ENCODE measurements at regions not wholly inside any gene's neighbourhood (a gene's known extent, or its start where the extent isn't known, plus 50 kb on each side); places are given as distances from the start of the nearest gene placed in this dataset.
A peak's percentile ranks its signal among the peaks of the same experiment; 100 is the strongest.
"Not testable (repeated sequence)": the region's sequence is repeated elsewhere in the genome, so short reads cannot be mapped to it uniquely, and the experiment has no call there.

DNA sequence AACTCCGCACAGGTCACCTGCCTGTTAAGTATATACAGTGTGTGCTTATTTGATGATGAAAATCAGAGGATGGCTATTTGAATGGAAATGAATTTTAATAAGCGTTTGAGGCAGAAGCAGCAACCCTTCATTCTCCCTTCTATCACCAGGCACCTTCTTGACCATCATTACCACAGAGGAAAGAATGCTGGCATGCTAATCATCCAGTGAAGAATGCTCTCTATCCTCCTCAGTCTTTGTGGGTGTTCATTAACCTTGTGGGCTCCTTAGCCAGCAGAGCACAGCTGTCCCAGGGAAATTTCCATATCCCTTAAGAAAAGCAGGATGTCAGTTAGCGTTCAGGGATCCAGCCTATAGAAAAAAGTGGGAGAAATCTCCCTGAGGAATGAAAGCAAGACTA, 428.0 kb upstream of the CAMK1G start:
- DNase-seq = no peak

DNA sequence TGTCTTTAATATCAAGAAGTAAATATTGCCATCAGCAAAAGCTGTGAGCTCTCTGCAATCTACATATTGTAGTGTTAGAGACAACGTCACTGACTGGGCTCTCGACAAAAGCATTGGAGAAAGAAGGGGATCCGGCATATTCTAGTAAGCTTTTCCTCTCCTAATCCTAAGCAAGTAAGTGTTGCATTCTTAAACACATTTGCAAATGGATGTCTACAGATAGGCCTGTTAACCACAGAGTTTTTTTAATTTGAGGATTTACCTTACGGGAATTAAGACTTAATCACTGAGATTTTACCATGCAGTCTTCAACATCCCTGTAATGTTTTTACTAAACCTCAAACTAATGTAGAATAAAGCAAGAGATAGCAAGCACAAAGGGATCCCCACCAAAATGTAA, 426.5 kb upstream of the CAMK1G start:
- no peak for DNase-seq

DNA sequence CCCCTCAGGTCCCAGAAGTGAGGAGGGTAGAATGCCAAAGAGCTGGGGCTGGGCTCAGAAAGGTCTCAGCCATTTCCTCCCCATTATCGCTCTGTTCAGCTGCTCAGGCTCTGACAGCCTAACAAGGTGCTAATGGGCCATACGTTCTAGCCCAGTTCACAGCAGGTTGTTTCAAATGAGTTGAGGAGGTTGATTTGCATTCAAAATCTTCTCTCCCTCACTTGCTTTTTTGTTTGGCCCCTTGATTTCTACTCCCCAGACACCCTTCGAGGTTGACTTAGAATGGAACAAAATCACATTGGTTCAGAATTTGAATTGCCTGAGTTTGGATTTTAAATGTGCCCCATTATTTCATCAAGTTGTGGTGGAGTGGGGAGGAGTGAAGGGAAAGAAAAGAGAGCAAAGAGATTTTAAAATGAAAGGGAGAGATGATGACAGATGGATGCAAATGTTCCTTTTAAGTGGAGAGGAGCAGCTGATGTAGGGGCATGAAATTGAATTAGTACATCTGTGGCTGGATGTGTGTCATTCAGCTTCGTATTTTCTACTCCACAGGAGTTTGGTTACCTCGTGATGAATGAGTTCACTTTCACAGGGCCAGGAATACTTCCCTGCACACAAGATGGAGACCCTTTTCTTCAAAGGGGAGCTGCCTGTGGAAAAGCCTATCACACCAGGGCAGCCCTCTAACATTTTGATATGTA, 425.8 kb upstream of the CAMK1G start:
- no peak for DNase-seq

DNA sequence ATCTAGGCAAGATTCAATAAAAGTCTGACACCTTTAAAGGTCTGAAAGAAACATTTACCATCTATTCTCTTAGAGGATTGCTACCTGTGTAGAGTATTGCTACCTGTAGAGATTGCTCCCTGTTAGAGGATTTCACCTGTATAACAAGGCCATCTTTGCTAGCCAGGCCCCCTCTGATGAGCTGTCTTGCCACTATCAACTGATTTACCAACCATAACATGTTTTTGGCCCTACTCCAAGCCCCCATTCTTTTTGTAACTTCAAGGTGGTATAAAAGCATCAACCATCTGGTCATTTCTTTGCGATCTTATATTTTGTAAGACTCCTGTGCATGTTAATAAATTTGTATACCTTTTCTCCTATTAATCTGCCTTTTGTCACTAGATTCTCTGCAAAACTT, 424.7 kb upstream of the CAMK1G start:
- DNase-seq = no peak

DNA sequence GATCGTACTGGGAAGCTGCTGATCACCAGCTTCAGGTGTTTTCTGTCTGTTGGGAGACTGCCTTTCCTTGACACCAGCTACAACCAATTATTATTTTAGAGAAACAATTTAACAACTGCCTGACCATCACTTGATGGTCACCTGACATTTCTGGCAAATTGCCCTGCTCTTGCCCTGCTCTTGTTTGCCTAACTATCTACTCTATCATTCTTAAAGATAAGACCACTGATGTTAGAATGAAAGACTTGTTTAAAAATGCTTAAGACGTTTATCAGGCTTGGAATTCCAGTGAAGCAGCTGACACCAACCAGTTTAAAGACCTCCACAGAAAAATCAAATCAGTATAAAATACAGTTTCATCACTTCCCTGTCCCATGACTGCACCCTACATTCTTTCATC, 423.3 kb upstream of the CAMK1G start:
- DNase-seq = no peak

DNA sequence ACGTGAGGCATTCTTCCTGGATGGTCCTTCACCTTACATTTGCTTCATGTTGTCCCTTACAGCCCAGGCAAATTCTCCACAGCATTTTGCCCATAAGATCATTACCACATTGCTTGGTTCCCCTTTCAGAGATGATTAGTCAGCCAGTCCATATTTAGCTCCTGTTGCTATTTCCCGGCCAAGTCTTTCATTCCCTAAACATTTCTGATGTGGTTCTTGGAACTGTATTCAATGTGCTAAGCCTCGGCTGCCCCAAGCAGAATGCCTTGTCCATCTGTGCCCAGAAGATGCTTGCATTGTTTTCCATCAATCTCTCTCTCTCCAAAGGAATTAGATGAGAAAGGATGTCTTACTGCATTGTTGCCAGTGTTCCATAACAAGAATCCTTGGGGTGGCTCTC, 420.9 kb upstream of the CAMK1G start:
- DNase-seq = no peak

DNA sequence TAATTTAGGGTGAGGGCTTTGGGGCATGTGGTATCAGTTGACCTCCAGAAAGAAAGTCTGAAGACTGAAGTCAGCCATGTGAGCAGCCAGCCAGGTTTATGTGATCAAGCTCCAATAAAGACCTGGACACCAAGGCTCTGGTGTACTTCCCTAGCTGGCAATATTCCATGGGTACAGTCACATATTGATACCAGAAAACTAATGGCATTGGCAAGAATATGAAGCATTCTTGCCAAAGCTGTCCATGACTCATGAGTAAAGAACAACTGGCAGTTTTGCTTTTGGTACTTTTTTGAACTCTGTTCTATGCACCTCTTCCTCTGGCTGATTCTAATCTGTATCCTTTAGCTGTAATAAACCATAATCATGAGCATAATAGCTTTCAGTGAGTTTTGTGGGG, 415.3 kb upstream of the CAMK1G start:
- DNase-seq = no peak

DNA sequence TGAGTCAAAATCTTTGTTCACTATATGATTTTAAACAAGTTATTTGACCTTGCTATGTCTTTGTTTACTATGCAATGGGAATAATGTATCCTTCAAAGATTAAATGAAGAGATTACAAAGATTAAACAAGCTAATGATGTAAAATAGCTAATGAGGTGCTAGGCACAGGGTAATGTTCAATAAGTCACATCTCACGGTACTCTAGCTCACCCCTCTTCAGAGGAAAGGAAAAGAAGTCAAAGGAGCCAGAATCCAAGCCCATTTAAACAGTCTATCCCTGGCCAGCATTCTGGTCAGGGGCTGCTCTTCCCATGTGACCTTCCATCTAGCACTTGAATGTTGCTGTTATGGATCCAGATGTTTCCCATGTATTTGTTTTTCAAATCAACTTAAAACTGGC, 412.4 kb upstream of the CAMK1G start:
- DNase-seq = no peak

DNA sequence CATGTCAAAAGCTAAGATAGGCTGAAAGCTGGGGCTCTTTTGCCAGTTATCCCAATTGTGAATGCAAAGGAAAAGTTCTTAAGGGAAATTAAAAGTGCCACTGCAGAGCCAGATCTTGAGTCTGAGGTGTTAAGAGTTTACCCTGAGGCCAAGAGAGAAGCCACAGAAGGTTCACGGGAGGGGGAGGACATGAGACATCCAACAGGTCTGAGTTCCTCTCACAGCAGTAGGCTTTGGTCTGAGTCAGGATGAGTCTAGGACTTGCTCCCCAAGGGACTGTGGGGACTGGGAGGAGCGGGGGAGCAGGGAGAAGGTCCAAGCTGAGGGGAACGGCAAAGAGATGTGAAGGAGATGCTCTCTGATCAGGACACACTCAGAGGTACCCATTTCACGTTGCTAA, 411.2 kb upstream of the CAMK1G start:
- DNase-seq = no peak

DNA sequence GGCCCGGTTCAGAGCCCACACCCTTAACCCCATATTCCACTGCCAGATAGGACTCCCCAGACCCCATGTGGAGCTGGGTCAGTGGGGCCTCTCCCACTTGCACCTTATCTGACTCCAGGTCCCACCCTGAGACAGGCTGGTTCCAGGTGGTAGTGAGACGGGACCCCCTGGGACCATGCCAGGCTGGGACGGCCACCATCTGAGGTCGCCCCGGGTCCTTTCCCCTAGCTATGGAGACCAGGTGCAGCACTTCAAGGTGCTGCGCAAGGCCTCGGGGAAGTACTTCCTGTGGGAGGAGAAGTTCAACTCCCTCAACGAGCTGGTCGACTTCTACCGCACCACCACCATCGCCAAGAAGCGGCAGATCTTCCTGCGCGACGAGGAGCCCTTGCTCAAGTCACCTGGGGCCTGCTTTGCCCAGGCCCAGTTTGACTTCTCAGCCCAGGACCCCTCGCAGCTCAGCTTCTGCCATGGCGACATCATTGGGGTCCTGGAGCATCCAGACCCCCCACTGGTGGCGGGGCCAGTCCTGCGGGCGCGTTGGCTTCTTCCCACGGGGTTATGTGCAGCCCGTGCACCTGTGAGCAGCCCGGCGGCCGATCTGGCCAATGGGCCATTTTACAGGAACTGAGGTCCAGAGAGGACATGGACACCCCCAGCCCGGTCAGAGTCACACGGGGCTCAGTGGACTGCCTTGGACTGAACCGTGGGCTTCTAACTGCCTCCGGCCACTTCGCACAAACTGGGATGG, 410.5 kb upstream of the CAMK1G start:
- not testable (repeated sequence) for DNase-seq

DNA sequence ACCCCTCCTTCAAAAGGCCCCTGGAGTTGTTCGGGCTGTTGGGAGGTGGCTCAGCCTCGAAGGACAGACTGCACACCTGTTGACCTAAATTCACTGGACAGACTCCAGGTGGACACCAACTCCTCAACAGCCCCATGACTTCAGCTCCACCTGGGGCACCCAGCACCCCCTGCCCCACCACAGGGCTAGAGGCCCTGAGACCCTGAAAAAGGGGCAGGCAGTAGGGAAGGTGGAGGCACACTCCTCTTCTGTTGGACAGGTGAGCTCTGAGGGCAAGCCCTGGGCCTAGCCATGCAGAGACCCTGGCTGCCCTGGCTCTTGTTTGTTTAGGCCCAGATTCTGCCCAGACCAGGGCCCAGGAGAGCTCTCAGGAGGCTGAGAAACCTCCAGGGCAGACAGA, 409.7 kb upstream of the CAMK1G start:
- DNase-seq = not testable (repeated sequence)

DNA sequence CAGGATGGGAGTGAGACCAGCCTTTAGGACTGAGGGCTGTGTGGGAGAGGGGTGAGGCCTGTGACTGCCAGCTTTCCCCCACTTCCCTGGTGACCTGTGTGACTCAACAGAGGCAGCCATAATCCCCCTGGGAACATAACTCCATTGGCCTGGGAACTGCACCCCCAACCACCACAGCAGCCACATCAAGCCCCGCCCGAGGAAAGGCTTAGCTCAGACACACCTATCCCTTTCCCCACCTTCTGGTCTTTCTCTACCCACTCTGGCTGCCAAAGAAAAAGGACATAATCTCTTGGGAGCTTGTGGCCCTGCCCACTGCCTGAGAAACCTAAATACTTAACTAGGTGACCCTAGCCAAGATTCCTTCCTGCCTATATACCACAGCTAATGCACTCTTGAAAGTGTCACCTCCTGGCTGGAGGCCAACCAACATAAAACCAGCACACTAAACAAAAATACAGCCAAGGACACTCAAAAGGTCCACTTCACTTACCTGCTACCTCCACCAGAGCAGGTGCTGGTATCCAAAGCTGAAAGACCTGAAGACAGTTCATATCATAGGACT, 406.6 kb upstream of the CAMK1G start:
- no peak for DNase-seq

DNA sequence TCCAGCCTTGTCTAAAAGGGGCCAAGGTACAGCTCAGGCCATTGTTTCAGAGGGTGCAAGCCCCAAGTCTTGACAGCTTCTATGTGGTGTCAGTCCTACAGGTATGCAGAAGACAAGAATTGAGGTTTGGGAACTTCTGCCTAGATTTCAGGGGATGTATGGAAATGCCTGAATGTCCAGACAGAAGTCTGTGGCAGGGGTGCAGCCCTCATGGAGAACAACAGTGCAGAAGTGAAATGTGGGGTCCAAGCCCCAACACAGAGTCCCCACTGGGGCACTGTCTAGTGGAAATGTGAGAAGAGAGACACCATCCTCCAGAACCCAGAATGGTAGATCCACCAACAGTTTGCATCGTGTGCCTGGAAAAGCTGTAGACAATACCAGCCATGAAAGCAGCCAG, 400.3 kb upstream of the CAMK1G start:
- no peak for DNase-seq

DNA sequence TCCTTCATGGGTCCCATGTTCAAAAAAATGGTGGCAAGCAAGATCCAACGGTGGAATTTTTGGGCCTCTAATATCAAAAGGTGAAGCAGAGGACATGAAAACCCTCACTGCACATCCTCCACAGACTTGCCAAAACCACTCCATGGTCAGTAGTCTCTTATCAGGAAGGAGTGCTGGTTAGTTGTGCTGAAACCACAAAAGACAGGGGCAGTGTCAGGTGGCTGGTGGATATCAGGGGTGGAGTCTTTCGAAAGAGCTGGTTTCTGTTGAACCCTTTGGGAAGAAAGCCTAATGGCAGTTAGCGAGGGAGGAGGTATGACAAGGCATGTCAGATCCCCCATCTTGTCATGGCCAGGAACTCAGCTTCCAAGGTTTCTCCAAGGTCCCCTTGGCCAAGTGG, 395.9 kb upstream of the CAMK1G start:
- DNase-seq = no peak

DNA sequence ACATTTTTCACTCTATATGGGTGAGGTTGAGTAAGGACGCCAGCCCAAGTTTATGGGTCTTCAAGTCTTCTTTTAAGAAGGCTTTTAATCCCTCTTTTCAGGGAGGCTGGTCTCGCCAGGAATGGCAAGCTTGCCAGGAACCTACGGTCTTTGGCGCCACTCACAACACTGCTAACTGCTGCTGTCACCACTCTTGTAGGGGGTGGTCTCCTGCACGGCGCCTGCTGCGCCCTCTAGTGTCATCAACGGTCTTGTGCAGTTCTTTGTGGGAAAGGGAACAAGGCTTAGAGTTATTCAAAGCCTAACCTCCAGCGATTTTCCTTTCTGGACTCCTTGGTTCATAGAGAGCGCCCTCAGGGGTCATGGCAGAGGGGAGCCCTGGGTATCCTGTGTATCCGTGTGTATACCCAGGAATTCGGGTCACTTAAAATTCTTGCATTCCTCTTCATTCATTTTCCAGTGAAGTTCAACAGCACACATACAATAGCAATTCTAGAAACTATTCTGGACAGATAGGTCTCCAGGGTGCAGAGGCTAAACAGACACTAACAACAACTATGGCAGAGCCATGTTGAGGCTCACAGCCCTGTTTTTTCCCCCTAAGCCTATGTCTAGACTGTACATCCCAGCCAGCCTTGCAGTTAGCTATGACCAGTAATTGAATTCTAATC, 392.8 kb upstream of the CAMK1G start:
- peak; percentile 38 for DNase-seq

DNA sequence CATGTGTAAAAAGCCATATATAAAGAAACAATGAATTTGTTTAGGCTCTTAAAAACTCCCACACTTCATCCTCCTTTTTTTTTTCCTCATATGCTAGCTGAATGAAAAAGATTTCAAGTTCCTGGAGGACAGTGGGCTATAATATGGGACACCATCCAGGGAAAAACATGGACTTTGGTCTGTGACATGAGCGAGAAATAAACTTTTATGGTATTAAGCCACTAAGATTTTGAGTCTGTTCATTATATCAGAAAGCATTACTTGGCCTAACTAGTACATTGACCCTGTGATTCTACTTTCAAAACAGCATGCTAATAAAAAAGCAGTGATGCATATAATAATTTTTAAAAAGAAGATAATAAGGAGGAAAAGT, 392.3 kb upstream of the CAMK1G start:
- no peak for DNase-seq

DNA sequence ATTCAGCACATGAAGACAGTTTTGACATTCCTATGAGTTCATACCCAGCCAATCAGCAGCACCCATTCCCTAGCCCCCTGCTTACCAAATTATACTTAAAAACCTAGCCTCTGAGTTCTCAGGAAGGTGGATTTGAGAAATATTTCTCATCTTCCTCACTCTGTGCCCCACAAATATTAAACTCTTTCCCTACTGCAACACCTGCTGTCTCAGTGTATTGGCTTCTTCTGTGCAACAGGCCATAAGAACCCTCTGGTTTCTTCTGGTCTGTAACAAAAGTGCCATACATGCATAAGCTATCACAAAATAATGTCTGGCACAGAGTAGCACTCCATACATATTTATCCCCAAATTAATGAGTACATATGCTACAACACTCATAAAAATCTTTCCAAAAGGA, 387.4 kb upstream of the CAMK1G start:
- no peak for DNase-seq

DNA sequence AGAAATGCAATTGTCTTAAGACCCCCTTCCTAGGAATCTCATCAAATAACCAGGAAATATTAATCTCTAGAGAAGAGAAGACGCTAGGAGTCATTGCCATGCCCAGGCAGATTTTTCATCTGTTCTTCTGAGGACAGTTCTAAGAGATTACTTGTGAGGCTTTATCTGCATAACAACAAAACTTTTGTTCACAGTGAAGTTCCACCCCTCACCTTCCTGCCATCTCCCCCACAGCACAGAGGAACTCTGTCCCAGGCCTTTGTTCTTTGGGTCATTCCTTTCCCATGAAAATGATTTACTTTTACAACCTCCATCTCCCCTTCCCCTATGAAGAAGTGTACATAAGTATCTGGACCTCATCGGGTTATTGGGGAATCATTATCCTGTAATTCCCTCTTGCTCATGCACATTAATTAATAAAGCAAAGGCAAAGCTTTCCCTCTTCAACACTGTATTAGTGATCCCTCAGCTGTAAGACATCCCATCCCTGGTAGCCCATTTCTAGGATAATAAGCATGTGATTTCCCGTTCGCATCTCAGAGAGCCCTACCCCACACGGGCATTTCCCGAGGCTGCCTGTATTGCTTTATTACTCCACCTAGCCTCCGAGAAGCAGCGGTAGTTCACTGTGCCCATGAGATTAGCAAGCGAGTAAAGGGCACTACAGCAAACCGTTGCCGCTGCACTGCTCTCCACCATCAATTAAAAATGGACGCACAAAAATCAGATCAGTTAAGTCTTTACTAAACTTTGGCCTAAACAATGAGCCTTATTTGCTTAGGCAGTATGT, 384.4 kb upstream of the CAMK1G start:
- no peak for DNase-seq

DNA sequence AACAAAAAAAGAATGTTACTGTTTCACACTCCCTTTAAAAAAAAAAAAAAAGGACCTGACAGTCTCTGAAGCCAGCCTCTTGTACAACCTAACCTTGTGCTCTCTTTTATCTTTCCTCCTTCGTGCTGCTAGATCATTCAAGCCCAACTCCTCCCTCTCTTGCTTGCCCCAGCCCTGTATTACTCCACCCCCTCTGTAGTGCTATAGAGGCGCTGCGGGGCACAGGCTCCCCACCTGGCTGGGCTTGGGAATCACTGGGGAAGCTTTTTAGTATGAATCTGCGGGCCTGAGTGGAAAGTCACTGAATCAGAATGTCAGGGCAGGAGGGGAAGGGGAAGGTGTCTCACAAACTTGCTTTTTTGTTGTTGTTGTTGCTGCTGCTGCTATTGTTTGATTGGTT, 383.7 kb upstream of the CAMK1G start:
- DNase-seq = no peak

DNA sequence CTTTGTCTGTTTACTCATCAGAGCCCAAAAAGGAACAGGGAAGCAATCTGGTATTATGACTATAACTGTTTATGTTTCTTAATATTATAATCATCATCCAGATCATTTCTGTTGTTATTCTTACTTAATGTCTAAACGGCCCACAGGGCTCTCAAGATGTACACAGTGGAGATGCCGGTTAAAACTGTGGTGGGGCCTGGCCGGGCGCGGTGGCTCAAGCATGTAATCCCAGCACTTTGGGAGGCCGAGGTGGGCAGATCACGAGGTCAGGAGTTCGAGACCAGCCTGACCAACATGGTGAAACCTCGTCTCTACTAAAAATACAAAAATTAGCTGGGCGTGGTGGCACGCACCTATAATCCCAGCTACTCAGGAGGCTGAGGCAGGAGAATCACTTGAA, 381.2 kb upstream of the CAMK1G start:
- not testable (repeated sequence) for DNase-seq

DNA sequence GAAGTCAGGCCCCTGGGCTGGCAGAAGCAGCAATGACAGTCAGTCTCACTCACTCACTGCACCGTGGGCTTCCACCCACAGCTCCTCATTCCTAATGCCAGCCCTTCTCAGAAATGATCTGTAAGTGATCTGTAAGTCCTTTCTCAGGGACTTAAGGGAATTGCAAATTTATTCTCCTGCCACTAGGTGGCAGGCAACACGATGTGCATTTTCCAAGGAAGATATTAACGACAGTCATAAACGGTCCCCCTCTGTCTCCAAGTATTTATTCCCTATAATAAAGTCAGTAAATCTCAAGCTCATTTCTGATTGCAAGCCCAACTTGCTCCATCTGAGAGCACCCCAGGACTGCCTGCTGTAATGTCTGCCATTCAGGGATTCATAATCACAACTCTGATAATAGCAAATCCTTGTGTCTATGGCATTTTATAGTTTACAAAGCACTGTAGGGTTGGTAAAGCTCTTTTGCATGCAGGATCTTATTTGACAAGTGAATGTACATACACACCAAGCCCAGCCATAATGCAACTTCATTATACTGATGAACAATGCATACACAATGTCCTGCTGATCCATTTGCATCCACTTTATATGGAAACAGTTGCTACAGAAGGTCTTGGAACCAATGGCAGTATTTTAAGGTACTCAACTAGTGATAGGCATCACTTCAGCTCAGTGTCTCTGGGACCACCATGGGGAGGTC, 380.5 kb upstream of the CAMK1G start:
- peak; percentile 27 for DNase-seq

DNA sequence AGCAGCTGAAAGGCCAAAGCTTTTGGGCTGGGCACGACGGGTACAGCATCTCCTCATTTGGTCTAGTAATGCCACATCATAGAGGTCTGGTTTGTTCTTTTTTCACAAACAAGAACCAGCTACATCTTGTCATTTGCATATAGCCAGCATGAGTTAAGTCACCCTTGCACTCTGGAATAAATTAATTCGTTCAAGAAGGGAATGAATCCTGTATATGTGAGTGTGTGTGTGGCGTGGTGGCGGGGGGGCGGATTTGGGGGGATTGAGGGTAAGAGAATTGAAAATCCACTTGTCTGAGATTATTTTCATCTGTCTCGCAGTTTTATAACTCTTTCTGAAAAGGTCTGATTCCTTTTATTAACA, 380.0 kb upstream of the CAMK1G start:
- DNase-seq = no peak

DNA sequence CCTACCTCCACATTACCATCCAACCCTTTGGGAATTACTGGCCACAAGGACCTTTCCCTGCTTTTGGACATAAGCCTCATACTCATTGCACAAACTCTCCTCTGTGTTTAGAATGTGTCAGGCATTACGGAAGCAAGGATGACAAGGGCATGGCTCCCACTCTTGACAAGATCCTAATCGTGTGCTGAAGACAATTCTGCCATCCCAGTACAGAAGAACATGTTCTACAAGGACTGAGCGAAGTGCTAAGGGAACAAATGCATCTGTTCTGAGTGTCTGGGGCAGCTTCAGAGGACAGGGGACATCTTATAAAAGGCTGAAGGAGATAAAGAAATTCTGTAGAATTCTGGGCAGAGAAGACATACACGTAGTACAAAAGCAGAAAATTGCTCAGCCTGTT, 378.5 kb upstream of the CAMK1G start:
- DNase-seq = no peak
